SU-DHL-6 (cell line): ENCODE measurements at regions not wholly inside any gene's neighbourhood (a gene's known extent, or its start where the extent isn't known, plus 50 kb on each side); places are given as distances from the start of the nearest gene placed in this dataset.

Experiments used
- EZH2phosphoT487 ChIP-seq: fragments of 200-600 bp; sonication (generic), shearing (Covaris generic); conservative IDR thresholded peaks from 2 replicates; pipeline ENCODE4 v1.6.1; 2018; ENCODE audit warnings: mild to moderate bottlenecking, antibody characterized with exemption, low read length, moderate library complexity, mixed read lengths
- TF ChIP-seq, protein P1 (sequence below): fragments of 200-600 bp; sonication (generic); IDR thresholded peaks from one replicate; pipeline ENCODE4 v1.5.1; 2017; ENCODE audit warnings: antibody characterized with exemption, mild to moderate bottlenecking, low read length, moderate library complexity; ENCODE audit not compliant: insufficient read depth, poor library complexity, severe bottlenecking

DNA sequence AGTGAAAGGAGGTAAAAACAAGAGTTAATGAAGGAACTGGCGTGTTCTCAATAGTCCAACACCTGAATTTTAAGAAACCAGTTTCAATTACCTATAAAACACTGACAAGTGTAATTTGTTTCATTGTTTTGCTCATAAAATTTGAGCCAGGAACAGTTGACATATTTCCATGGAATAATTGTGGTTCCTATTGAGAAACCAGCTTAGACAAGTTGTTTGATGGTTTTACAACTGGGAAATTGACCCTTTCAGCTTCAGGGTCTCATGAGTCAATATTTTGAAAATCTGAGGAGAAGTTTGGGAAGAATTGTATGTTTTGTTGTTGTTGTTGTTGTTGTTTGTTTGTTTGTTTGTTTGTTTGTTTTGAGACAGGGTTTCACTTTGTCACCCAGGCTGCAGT lies 69.1 kb upstream of the GADD45A start:
- TF ChIP-seq, protein P1, sequence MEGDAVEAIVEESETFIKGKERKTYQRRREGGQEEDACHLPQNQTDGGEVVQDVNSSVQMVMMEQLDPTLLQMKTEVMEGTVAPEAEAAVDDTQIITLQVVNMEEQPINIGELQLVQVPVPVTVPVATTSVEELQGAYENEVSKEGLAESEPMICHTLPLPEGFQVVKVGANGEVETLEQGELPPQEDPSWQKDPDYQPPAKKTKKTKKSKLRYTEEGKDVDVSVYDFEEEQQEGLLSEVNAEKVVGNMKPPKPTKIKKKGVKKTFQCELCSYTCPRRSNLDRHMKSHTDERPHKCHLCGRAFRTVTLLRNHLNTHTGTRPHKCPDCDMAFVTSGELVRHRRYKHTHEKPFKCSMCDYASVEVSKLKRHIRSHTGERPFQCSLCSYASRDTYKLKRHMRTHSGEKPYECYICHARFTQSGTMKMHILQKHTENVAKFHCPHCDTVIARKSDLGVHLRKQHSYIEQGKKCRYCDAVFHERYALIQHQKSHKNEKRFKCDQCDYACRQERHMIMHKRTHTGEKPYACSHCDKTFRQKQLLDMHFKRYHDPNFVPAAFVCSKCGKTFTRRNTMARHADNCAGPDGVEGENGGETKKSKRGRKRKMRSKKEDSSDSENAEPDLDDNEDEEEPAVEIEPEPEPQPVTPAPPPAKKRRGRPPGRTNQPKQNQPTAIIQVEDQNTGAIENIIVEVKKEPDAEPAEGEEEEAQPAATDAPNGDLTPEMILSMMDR = no peak
- TF ChIP-seq EZH2phosphoT487 = no peak
